ENCODE measurements at regions not wholly inside any gene's neighbourhood (a gene's known extent, or its start where the extent isn't known, plus 50 kb on each side); places are given as distances from the start of the nearest gene placed in this dataset.

DNA sequence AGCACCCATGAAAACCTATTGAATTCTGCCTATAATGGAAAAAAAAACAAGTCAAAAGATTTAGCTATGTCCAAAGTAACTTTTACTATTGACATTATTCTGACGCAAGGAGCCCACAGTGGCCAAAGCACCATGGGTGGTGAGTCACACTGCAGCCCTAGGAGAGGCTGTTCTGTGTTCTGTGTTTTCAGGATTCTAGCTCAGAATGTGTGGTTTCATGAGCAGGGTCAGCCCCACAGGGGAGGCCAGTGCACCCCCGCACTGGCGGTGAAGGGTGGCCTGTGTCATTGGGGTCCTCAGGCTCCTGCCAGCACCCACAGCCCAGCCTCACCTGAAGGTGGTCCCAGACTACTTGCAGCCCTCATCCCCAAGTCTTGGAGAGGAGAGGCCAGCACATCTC lies 112.2 kb downstream of the BRD1 start:
- TF ChIP-seq MXD4 (CRISPR knock-in tag; IDR thresholded peaks at IDR 0.05), result no peak
- no peak for TF ChIP-seq MYC (CRISPR knock-in tag; IDR thresholded peaks at IDR 0.05; ENCODE audit: borderline replicate concordance)
- no peak for TF ChIP-seq NR3C1 (CRISPR knock-in tag; IDR thresholded peaks at IDR 0.05)
- no peak for TF ChIP-seq CBFB (CRISPR knock-in tag; IDR thresholded peaks at IDR 0.05)
- no peak for TF ChIP-seq TCF7L2 (IDR thresholded peaks at IDR 0.05; ENCODE audit: low read depth, low read length)
- TF ChIP-seq ISX (CRISPR knock-in tag; conservative IDR thresholded peaks at IDR 0.05), result no peak
- TF ChIP-seq, protein P1, sequence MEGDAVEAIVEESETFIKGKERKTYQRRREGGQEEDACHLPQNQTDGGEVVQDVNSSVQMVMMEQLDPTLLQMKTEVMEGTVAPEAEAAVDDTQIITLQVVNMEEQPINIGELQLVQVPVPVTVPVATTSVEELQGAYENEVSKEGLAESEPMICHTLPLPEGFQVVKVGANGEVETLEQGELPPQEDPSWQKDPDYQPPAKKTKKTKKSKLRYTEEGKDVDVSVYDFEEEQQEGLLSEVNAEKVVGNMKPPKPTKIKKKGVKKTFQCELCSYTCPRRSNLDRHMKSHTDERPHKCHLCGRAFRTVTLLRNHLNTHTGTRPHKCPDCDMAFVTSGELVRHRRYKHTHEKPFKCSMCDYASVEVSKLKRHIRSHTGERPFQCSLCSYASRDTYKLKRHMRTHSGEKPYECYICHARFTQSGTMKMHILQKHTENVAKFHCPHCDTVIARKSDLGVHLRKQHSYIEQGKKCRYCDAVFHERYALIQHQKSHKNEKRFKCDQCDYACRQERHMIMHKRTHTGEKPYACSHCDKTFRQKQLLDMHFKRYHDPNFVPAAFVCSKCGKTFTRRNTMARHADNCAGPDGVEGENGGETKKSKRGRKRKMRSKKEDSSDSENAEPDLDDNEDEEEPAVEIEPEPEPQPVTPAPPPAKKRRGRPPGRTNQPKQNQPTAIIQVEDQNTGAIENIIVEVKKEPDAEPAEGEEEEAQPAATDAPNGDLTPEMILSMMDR (CRISPR knock-in tag; IDR thresholded peaks at IDR 0.05), result no peak
- TF ChIP-seq NR2F6 (IDR thresholded peaks at IDR 0.05), result no peak
- no peak for TF ChIP-seq NR2F6 (CRISPR knock-in tag; IDR thresholded peaks at IDR 0.05)
- TF ChIP-seq ELF1 (CRISPR knock-in tag; IDR thresholded peaks at IDR 0.05), result no peak
- no peak for TF ChIP-seq JUND (CRISPR knock-in tag; IDR thresholded peaks at IDR 0.05)
- no peak for TF ChIP-seq MAF1 (CRISPR knock-in tag; IDR thresholded peaks at IDR 0.05; ENCODE audit: borderline replicate concordance)

Measured in HepG2 (cell line).